OCI-LY1 (cell line): ENCODE measurements at regions not wholly inside any gene's neighbourhood (a gene's known extent, or its start where the extent isn't known, plus 50 kb on each side); places are given as distances from the start of the nearest gene placed in this dataset.

Experiments used
- H2AFZ ChIP-seq: fragments of 200-600 bp; sonication (generic), shearing (Covaris generic); 2 replicates; pipeline ENCODE4 v1.6.0; 2014; ENCODE audit warnings: antibody characterized with exemption, mild to moderate bottlenecking, low read length
- H3F3A ChIP-seq: fragments of 200-600 bp; sonication (generic), shearing (Covaris generic); 2 replicates; pipeline ENCODE4 v1.6.0; 2014; ENCODE audit warnings: mild to moderate bottlenecking, antibody characterized with exemption, low read length, moderate library complexity; ENCODE audit not compliant: insufficient read depth
- H3K27ac ChIP-seq: fragments of 200-600 bp; sonication (generic); 2 replicates; pipeline ENCODE4 v1.5.1; 2014; ENCODE audit warnings: low read length, mixed run types, mild to moderate bottlenecking, low read depth; ENCODE audit not compliant: poor library complexity, severe bottlenecking
- H3K27me3 ChIP-seq: fragments of 200-600 bp; sonication (generic); 2 replicates; pipeline ENCODE4 v1.6.0; 2014; ENCODE audit warnings: antibody characterized with exemption, mild to moderate bottlenecking, low read length, moderate library complexity; ENCODE audit not compliant: insufficient read depth
- H3K36me3 ChIP-seq: fragments of 200-600 bp; sonication (generic); 2 replicates; pipeline ENCODE4 v1.6.1; 2014; ENCODE audit warnings: mild to moderate bottlenecking, antibody characterized with exemption, low read length, moderate library complexity, mixed read lengths; ENCODE audit not compliant: insufficient read depth
- H3K4me1 ChIP-seq: fragments of 200-600 bp; sonication (generic); 2 replicates; pipeline ENCODE4 v1.5.1; 2014; ENCODE audit warnings: mild to moderate bottlenecking, low read length, moderate library complexity; ENCODE audit not compliant: insufficient read depth, severe bottlenecking
- H3K4me2 ChIP-seq: fragments of 200-600 bp; sonication (generic), shearing (Covaris generic); 2 replicates; pipeline ENCODE4 v1.6.1; 2014; ENCODE audit warnings: low read length
- H3K4me3 ChIP-seq: fragments of 200-600 bp; sonication (generic); 2 replicates; pipeline ENCODE4 v1.5.1; 2014; ENCODE audit warnings: low read length, low read depth, mild to moderate bottlenecking, mixed read lengths; ENCODE audit not compliant: poor library complexity, severe bottlenecking
- H3K79me2 ChIP-seq: fragments of 200-600 bp; shearing (Covaris generic); 2 replicates; pipeline ENCODE4 v1.6.1; 2016; ENCODE audit warnings: mixed run types, low read length, mixed read lengths; ENCODE audit not compliant: insufficient read depth
- H3K9ac ChIP-seq: fragments of 200-600 bp; sonication (generic), shearing (Covaris generic); 2 replicates; pipeline ENCODE4 v1.6.1; 2014; ENCODE audit warnings: mild to moderate bottlenecking, low read length, mixed read lengths
- H3K9me2 ChIP-seq: fragments of 200-600 bp; sonication (generic), shearing (Covaris generic); 2 replicates; pipeline ENCODE4 v1.6.1; 2014; ENCODE audit warnings: low read depth, mild to moderate bottlenecking, low read length, mixed read lengths
- H3K9me3 ChIP-seq: fragments of 200-600 bp; shearing (Covaris generic); 2 replicates; pipeline ENCODE4 v1.6.1; 2014; ENCODE audit warnings: low read length, mixed read lengths
- H4K20me1 ChIP-seq: fragments of 200-600 bp; sonication (generic), shearing (Covaris generic); 2 replicates; pipeline ENCODE4 v1.6.0; 2016; ENCODE audit warnings: mild to moderate bottlenecking, low read length; ENCODE audit not compliant: insufficient read depth
- EZH2 ChIP-seq: fragments of 200-600 bp; sonication (generic), shearing (Covaris generic); IDR thresholded peaks from 2 replicates; pipeline ENCODE4 v1.8.0; 2017; ENCODE audit warnings: borderline replicate concordance, mixed run types, mild to moderate bottlenecking, antibody characterized with exemption, low read length, moderate library complexity, mixed read lengths
- TF ChIP-seq, protein P1 (sequence below): fragments of 200-600 bp; sonication (generic), shearing (Covaris generic); IDR thresholded peaks from 2 replicates; pipeline ENCODE4 v1.5.1; 2017; ENCODE audit warnings: mild to moderate bottlenecking, antibody characterized with exemption, low read length, moderate library complexity, mixed read lengths

DNA sequence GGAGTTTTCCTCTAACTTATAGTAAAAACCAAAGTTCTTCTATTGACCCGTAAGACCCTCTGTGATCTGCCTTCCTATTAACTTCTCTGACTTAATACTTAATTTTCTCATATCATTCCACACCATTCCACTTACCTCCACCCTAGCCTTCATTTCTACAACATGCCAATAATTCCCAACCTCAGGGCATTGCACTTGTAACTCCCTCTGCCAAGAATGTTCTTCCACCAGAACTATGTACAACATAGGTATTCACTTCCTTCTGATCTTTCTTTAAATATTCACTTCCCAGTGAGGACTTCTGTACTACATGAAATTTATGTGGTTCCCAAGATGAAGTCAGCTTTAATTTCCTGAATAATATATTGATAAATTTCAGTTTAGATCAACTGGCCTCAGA lies 531.7 kb downstream of the LRFN5 start:
- Histone ChIP-seq H3K36me3 (no peaks in the 10 kb centered on the region), H3K4me3 (no peak overlapping the region), H3K9me2 (no peaks in the 10 kb centered on the region), H3K9me3 (no peaks in the 10 kb centered on the region), H2AFZ (no peak overlapping the region), H3K9ac (no peak overlapping the region), H3K4me1 (no peaks in the 10 kb centered on the region), H3K79me2 (no peaks in the 10 kb centered on the region), H4K20me1 (no peaks in the 10 kb centered on the region), H3K27ac (no peak overlapping the region), H3F3A (no peaks in the 10 kb centered on the region), H3K27me3 (no peaks in the 10 kb centered on the region), H3K4me2 (no peak overlapping the region)
- no peak for TF ChIP-seq EZH2
- TF ChIP-seq, protein P1, sequence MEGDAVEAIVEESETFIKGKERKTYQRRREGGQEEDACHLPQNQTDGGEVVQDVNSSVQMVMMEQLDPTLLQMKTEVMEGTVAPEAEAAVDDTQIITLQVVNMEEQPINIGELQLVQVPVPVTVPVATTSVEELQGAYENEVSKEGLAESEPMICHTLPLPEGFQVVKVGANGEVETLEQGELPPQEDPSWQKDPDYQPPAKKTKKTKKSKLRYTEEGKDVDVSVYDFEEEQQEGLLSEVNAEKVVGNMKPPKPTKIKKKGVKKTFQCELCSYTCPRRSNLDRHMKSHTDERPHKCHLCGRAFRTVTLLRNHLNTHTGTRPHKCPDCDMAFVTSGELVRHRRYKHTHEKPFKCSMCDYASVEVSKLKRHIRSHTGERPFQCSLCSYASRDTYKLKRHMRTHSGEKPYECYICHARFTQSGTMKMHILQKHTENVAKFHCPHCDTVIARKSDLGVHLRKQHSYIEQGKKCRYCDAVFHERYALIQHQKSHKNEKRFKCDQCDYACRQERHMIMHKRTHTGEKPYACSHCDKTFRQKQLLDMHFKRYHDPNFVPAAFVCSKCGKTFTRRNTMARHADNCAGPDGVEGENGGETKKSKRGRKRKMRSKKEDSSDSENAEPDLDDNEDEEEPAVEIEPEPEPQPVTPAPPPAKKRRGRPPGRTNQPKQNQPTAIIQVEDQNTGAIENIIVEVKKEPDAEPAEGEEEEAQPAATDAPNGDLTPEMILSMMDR: no peak

DNA sequence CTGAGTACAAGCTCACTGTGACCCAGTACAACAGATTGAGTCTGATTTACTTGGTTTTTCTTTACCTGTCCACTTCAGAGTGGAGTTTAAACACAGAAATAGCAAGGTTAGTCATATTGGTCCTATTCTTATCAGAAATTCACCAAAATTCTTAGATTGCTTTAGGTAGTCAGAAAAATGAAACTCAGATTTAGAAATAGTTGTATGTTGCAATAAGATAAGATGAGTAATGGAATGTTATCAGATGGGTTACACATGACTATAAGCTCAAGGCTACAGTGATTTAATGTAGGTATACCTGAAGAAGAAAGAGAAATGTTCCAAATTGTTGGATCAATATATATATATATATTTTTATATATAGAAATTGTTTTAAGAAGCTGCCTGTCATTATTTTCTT lies 524.1 kb downstream of the LRFN5 start:
- no peaks in the 10 kb centered on the region for H4K20me1 ChIP-seq

DNA sequence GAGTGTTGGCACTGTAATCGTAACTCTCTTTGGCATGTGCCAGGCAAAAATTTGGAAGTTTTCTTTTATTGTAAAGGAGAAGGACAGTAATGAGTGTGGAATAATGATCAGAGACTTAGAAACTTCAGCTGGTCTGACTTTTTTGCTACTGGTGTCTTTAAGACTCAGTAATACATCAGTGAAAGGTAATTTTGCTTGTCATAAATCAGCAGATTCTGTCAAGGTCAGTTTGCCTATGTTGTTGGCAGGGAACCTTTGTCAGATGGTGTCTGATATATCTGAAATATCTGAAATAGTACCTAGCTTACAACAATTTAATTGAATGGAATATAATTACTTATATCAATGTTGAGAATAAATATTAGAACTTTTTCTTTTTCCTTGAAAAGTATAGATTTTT lies 516.9 kb downstream of the LRFN5 start:
- Histone ChIP-seq H3K4me2 (no peak overlapping the region), H3K4me1 (no peaks in the 10 kb centered on the region), H3K79me2 (no peaks in the 10 kb centered on the region), H2AFZ (no peak overlapping the region), H3K27ac (no peak overlapping the region), H3K4me3 (no peak overlapping the region), H4K20me1 (no peaks in the 10 kb centered on the region), H3K27me3 (no peaks in the 10 kb centered on the region), H3K9me3 (no peaks in the 10 kb centered on the region), H3K9ac (no peak overlapping the region), H3F3A (no peaks in the 10 kb centered on the region), H3K9me2 (no peaks in the 10 kb centered on the region), H3K36me3 (no peaks in the 10 kb centered on the region)
- TF ChIP-seq, protein P1: no peak
- TF ChIP-seq EZH2: no peak

More for the DNA sequence above, 524.1 kb downstream of the LRFN5 start:
- no peaks in the 10 kb centered on the region for H3K36me3 ChIP-seq
- H3F3A ChIP-seq: no peaks in the 10 kb centered on the region
- no peak overlapping the region for H3K27ac ChIP-seq
- no peaks in the 10 kb centered on the region for H3K79me2 ChIP-seq
- no peaks in the 10 kb centered on the region for H3K4me1 ChIP-seq
- H2AFZ ChIP-seq: no peak overlapping the region
- H3K4me3 ChIP-seq: no peak overlapping the region
- no peaks in the 10 kb centered on the region for H3K27me3 ChIP-seq
- no peaks in the 10 kb centered on the region for H3K9me2 ChIP-seq
- no peaks in the 10 kb centered on the region for H3K9me3 ChIP-seq
- no peak overlapping the region for H3K4me2 ChIP-seq
- no peak for TF ChIP-seq EZH2
- TF ChIP-seq, protein P1: no peak
- H3K9ac ChIP-seq: no peak overlapping the region
